Glomerular visceral epithelial cell (primary cell): ENCODE measurements at regions not wholly inside any gene's neighbourhood (a gene's known extent, or its start where the extent isn't known, plus 50 kb on each side); places are given as distances from the start of the nearest gene placed in this dataset.

ENCODE experiments used
- DNase-seq: peaks from one replicate; pipeline ENCODE4 v3.0.0-alpha.2; 2016; ENCODE audit errors: extremely low spot score

DNA sequence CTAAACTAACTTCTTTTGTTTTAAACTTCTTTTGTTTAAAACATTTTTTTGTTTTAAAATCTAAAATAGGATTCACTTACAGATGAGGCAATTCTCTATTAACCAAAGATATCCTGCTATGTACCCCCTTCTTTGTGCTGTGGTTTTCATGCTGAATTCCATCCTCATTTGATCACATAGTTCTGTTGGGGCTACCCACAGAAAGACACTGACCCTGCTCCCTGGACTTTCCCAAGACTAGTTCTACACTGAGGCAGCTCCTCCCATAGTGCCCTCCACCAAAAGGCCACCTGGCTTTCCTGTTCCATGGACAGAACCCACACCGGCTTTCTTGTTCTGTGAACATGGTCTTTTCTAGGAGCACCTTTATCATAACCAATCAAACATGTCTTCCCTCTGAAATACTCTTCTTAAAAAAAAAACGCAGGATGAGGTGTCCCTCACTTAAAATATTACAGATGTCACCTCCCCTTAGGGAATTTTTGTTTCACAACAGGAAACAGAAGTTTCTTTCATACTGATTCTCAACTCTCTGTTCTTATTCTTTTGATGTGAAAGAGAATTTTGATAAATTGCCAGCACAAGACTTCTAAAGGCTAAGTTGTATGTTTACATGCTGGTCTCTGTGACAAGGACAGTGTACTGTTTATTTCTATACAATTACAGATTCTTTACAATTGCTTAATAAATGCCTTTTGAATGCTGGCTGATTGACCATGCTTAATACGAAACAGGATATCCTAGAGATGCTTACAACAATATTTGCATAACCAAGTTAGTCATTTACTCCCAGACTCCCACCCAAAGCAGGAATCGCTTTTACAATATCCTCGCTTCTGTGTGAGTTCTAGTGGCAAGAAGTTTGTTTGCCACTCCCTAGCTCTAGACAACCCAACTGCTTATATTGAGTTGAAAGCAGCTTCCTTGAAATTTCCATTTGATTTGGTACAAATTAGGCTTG lies 300.4 kb downstream of the DTWD2 start:
- DNase-seq, result peak; percentile 93

DNA sequence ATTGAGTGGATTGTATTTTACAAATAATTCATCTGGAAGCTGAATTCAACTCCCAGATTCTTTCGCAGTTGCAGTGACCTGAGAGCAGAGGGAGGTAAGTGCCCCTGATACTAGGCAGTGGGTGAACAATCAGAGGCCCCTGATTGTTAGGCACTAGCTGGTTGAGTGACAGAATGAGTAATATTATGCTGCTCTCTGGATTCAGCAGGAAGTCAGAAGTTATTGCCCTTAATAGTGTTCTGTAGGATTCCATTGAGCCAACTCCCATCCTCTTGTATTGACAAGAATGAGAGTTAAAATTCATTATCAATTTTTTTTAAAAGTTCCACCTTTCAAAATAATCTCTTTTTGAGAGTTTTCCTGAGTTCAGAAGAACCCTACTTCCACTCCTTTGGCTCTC lies 301.2 kb downstream of the DTWD2 start:
- peak; percentile 57 for DNase-seq

DNA sequence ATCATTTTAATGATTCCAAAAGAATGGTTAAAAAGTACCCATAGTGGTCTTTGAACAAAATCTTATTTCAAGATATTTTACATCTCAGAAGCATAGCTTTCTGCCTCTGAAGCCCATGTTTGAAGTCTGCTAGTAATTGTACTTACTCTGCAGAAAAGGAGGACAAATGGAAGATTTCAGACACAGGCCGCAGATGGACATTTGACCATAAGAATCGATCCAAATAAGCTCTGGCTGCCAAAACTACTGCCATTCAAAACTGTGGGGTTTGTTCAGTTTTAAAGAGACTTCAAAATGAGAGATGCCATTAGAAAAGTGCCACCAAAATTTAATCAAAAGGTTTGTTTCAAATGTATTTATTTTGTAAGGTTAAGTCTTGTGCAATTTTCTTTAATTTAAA lies 306.7 kb downstream of the DTWD2 start:
- DNase-seq, result no peak

DNA sequence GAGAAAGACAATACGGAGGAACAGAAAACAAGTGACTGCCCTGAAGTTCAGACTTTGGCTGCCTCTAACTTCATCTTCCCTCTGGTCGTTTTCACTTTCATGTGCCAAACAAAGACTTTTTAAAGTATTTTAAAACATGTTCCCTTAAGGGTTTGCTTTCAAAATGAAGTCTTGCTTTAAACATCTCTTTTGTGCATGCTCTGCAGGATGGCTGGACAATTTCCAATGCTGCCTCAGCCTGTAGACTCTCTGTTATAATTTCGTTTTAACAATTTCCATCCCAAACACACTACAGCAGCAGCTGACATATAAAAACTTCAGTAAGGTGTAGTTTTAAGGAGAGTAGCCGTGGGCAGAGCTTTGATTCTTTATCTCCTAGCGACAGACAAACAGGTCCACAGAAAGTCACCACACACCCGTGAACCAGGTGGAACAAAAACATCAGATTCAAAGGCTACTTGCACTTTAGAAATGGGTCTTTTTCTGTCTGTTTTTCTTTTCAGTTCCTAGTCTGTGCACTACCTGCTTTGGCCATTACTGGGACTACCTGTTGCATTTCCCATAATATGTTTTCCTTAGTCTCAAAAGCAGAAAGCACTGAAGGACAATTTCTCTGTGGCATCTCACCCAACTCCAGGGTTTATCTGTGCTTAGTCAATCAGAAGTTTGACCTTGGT lies 308.9 kb downstream of the DTWD2 start:
- DNase-seq, result no peak

DNA sequence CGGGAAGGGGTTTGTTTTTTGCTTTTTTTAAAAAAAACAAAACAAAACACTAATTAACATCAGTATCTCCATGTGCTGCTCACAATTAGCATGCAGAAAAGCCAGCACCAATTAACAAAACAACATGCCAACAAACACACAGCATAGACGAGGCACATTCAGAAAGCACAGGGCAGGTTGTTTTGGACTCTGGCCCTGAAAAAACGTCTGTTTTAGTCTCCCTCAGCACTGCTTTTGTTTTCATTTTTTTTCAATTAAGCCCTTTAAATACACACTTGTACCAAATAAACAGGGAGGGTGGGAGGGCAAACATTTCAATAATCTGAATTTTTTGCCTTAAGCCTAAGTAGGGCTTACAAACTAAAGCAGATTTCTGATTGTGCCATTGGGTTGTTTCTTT lies 309.6 kb downstream of the DTWD2 start:
- no peak for DNase-seq

- no peak for DNase-seq
These were observed 313.1 kb downstream of the DTWD2 start for GRCh38 chr5:118675247-118675646.

DNA sequence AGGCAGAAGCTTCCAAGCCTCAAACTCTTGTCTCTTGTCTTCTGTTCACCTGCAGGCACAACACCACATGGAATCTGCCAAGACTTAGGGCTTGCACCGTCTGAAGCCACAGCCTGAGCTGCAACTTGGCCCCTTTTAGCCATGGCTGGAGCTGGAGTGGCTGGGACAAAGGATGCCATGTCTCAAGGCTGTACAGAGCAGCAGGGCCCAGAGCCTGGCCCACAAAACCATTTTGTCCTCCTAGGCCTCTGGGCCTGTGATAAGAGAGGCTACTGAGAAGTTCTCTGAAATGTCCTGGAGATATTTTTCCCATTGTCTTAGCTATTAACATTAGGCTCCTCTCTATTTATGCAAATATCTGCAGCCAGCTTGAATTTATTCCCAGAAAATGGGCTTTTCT lies 330.8 kb downstream of the DTWD2 start:
- DNase-seq, result no peak

DNA sequence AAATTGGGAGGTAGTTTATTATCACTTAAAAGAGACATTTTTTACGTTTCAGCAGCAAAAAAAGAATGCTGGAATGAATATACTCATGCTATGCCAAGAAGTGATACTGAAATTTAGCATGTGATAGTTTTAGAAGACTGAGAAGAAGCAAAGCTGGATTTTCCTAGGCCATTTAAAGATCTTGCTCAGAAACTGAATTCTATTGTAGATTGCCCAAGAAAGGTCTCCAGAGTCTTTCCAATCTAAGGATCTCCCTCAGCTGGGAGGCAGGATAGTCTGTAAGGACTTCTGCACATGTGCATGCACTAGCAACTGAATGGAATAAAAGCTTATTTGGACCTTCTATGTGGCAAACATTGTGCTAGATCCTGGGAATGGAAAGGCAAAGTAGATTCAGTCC lies 334.5 kb downstream of the DTWD2 start:
- DNase-seq, result no peak

DNA sequence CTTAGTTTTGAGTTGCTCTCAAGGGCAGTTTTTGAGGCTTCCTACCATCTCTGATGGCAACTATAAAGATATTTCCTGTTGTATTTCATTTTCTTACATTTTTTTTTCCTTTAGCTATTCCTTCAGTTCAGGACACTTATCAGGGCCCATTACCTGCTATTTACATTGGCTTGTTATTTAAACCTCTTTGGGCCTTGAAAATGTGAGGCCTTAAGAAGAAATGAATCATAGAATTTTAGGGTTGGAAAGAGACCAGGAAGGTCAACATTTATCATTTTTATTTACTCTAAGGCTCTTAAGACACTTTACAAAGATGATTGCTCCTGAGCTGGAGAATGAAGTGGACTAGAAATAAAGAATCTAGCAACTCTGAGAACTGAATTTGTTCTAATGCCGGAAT lies 335.2 kb downstream of the DTWD2 start:
- DNase-seq, result no peak

- no peak for DNase-seq
These were observed 337.3 kb downstream of the DTWD2 start for GRCh38 chr5:118651002-118651401.

GRCh38 chr5:118647587-118647986 lies 340.8 kb downstream of the DTWD2 start:
- DNase-seq, result no peak

DNA sequence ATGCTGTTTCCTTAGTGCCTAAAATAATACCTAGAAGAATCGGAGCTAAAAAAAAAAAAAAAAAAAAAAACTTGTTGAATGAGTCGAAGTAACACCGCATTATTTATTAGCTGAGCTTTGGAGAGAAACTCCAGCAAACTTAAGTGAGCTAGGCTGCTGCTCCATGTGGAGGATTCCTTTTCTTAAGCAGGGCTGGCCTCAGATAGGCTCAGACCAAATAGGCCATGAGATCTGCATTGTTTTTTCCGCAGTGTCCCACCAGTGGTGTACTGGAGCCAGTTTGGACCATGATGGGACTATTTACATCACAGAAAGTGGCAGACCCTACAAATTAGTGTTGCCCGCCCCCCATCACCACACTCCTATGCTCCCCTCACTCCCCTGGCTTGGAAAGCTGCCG lies 341.4 kb downstream of the DTWD2 start:
- no peak for DNase-seq

- DNase-seq, result no peak
These were observed 350.2 kb downstream of the DTWD2 start for GRCh38 chr5:118637947-118638670.

DNA sequence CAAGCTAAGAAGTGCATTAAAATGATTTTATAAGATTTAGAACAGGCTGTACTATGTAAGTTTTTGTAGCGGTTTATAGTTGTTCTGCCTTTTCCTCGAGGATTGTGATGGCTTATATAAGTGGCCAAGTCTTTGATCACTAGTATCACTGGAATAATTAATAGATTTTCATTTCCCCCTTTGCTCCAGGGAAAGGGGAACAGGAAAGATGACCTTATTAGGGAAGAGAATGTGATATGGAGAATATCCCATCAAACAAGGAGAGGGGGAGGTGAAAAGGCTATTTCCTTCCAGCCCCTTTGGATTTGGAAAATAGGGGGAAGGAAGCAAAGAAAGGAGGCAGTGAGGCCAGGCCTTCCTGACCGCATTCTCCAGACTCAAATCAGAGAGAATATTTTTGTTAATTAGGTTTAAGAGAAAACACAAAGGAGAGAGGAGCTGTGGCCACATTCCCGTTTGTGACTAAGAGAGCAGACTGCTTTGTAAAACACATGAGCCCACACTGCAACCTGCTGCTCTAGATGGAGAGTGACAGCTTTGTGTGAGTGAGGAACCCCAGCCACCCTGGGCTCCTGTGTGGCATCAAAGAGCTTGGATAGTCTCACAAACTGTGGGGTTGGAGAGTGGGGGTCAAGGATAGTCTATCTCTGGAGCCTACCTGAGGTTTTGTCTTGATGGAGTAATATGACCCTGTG lies 359.5 kb downstream of the DTWD2 start:
- DNase-seq, result peak; percentile 9

DNA sequence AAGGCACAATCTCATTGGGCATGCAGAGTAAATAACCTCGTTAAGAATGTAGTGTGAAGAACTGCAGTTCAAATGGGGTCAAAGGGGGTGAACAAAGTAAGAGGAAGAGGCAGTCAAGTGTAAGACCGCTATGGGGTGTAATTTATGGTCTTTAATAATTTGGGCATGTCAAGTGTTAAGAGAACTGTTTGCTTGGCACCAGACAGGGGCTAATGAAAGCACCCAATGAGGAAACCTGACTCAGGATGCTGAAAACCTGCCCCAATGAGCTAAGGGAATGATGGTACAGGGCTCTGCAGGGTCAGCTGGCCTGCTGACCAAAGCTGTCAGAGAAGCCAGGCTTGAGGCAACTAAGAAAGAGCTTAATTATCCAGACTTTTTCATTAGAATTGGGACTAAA lies 368.1 kb downstream of the DTWD2 start:
- no peak for DNase-seq

DNA sequence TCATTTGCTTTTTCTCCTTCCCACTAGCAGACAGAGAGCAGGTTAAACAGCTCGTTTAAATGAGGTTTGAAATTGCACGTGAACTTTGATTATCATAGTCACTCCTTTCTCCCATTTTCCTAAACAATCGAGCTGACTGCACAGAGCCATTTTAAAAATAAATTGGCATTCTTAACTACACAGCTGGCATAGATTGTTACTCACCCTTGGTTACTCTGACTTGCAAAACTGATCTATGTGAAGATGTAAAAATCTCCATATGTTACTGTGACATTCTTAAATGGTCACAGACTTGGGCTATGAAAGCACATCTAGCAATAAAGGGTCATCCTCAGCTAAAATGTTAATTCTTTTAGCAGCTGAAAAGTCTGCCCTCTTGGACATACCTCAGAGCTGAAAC lies 368.5 kb downstream of the DTWD2 start:
- no peak for DNase-seq

GRCh38 chr5:118616281-118616680 lies 372.1 kb downstream of the DTWD2 start:
- no peak for DNase-seq

- DNase-seq, result no peak
These were observed 373.5 kb downstream of the DTWD2 start for GRCh38 chr5:118614731-118615456.

- peak; percentile 56 for DNase-seq
These were observed 376.9 kb downstream of the DTWD2 start for GRCh38 chr5:118611332-118611945.

- no peak for DNase-seq
These were observed 381.4 kb downstream of the DTWD2 start for GRCh38 chr5:118606940-118607339.

DNA sequence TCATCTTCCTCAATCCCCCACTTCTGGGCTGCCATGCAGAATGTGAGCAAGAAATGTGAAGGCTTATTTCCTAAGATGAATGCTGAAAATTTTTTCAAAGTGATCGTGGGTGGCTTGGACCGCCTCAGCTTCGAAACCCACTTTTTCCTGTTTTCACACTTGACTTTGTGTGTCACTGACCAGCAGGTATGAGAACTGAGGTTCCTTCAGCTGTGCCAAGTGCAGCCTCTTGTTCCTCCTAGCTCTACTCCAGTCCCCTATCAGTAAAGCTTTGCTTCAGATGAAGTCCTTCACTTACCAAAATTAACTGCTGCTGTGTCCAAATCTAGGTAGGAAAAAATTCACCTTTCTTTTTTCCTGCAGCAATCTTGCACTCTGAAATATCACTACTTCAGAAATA lies 382.6 kb downstream of the DTWD2 start:
- DNase-seq, result no peak
